ENCODE measurements at regions not wholly inside any gene's neighbourhood (a gene's known extent, or its start where the extent isn't known, plus 50 kb on each side); places are given as distances from the start of the nearest gene placed in this dataset.

GRCh38 chr16:65426484-65426883 is 304.6 kb upstream of the CDH11 start:
- no peaks in the 10 kb centered on the region for H3K36me3 Mint-ChIP-seq (ENCODE audit: low read depth)
- peaks cover 5% of the 10 kb centered on the region for H3K27me3 Mint-ChIP-seq (ENCODE audit: insufficient read depth)

GRCh38 chr16:65422934-65423333 is 301.1 kb upstream of the CDH11 start:
- Mint-ChIP-seq H3K36me3 (ENCODE audit: low read depth) (peaks cover 9% of the 10 kb centered on the region), H3K4me1 (ENCODE audit: low read depth) (peaks cover 8% of the 10 kb centered on the region), H3K9me3 (peaks cover 9% of the 10 kb centered on the region), H3K27ac (no peak overlapping the region), H3K27me3 (ENCODE audit: insufficient read depth) (peaks cover 2% of the 10 kb centered on the region; the same call in 1 of the 2 replicates), H3K4me3 (no peak overlapping the region)
- TF ChIP-seq CTCF (IDR thresholded peaks at IDR 0.05): no peak
- DNase-seq: no peak

More at GRCh38 chr16:65426484-65426883, 304.6 kb upstream of the CDH11 start:
- TF ChIP-seq CTCF (IDR thresholded peaks at IDR 0.05): no peak
- no peak overlapping the region for H3K27ac Mint-ChIP-seq
- H3K4me3 Mint-ChIP-seq: no peak overlapping the region
- H3K4me1 Mint-ChIP-seq (ENCODE audit: low read depth): no peaks in the 10 kb centered on the region
- H3K9me3 Mint-ChIP-seq: no peaks in the 10 kb centered on the region
- DNase-seq: no peak

- H3K27me3 Mint-ChIP-seq (ENCODE audit: insufficient read depth): peaks cover 2% of the 10 kb centered on the region; the same call in 1 of the 2 replicates
- peaks cover 17% of the 10 kb centered on the region for H3K4me1 Mint-ChIP-seq (ENCODE audit: low read depth)
- no peak overlapping the region for H3K27ac Mint-ChIP-seq
- no peak for DNase-seq
- H3K9me3 Mint-ChIP-seq: peaks cover 9% of the 10 kb centered on the region
- peaks cover 12% of the 10 kb centered on the region for H3K36me3 Mint-ChIP-seq (ENCODE audit: low read depth)
- TF ChIP-seq CTCF (IDR thresholded peaks at IDR 0.05): no peak
- no peak overlapping the region for H3K4me3 Mint-ChIP-seq
Measured at GRCh38 chr16:65421596-65421995, 299.7 kb upstream of the CDH11 start.

- Mint-ChIP-seq H3K4me1 (ENCODE audit: low read depth) (peaks cover 49% of the 10 kb centered on the region), H3K4me3 (no peak overlapping the region; the same call in 1 of the 2 replicates), H3K27me3 (ENCODE audit: insufficient read depth) (peaks cover 2% of the 10 kb centered on the region; the same call in 1 of the 2 replicates), H3K9me3 (peaks cover 9% of the 10 kb centered on the region), H3K36me3 (ENCODE audit: low read depth) (peaks cover 15% of the 10 kb centered on the region), H3K27ac (no peak overlapping the region; the same call in 1 of the 2 replicates)
- DNase-seq: no peak
- no peak for TF ChIP-seq CTCF (IDR thresholded peaks at IDR 0.05)
Measured at GRCh38 chr16:65418435-65418834, 296.6 kb upstream of the CDH11 start.

- H3K9me3 Mint-ChIP-seq: peaks cover 9% of the 10 kb centered on the region
- peaks cover 20% of the 10 kb centered on the region for H3K36me3 Mint-ChIP-seq (ENCODE audit: low read depth)
- H3K4me1 Mint-ChIP-seq (ENCODE audit: low read depth): peaks cover 75% of the 10 kb centered on the region
- H3K27ac Mint-ChIP-seq: peak overlapping the region; percentile 71
- H3K4me3 Mint-ChIP-seq: peak overlapping the region; percentile 25
- peak; percentile 45 for DNase-seq
- TF ChIP-seq CTCF (IDR thresholded peaks at IDR 0.05): no peak
- no peaks in the 10 kb centered on the region; the same call in 1 of the 2 replicates for H3K27me3 Mint-ChIP-seq (ENCODE audit: insufficient read depth)
Measured at GRCh38 chr16:65415460-65415859, 293.6 kb upstream of the CDH11 start.
